Mucosa of rectum (tissue), 2 donors: ENCODE measurements at regions not wholly inside any gene's neighbourhood (a gene's known extent, or its start where the extent isn't known, plus 50 kb on each side); places are given as distances from the start of the nearest gene placed in this dataset.

ENCODE experiments used
- H3K27ac ChIP-seq, 2 donors: one replicate each; pipeline ENCODE4 v1.7.0; 2013; ENCODE audit warnings: inconsistent platforms in 2 of 2, low read depth in 2 of 2, low read length in 2 of 2
- H3K27me3 ChIP-seq, 2 donors: one replicate each; pipeline ENCODE4 v1.7.0; 2013; ENCODE audit warnings: low read length in 2 of 2; ENCODE audit not compliant: control insufficient read depth in 2 of 2, insufficient read depth in 2 of 2
- H3K36me3 ChIP-seq, 2 donors: one replicate each; pipeline ENCODE4 v1.7.0; 2013; ENCODE audit warnings: low read length in 2 of 2; ENCODE audit not compliant: control insufficient read depth in 2 of 2, insufficient read depth in 2 of 2
- H3K4me1 ChIP-seq, 2 donors: one replicate each; pipeline ENCODE4 v1.7.0; 2013; ENCODE audit warnings: low read length in 2 of 2, mild to moderate bottlenecking in 1 of 2; ENCODE audit not compliant: control insufficient read depth in 2 of 2, insufficient read depth in 2 of 2
- H3K4me3 ChIP-seq, 2 donors: one replicate each; pipeline ENCODE4 v1.7.0; 2013; ENCODE audit warnings: low read length in 2 of 2
- H3K9ac ChIP-seq, 2 donors: one replicate each; pipeline ENCODE4 v1.7.0; 2013; ENCODE audit warnings: low read length in 2 of 2, low read depth in 1 of 2, mild to moderate bottlenecking in 1 of 2
- H3K9me3 ChIP-seq, 2 donors: one replicate each; pipeline ENCODE4 v1.7.0; 2013; ENCODE audit warnings: low read length in 2 of 2; ENCODE audit not compliant: control insufficient read depth in 2 of 2
- donor health status: healthy.
- donor health status: Normal muscosa, but diverticular disease.

GRCh38 chr2:181318504-181319280 is 138.5 kb upstream of the ITGA4 start:
- H3K36me3 ChIP-seq = no peaks in the 10 kb centered on the region

GRCh38 chr2:181319286-181319685 is 137.9 kb upstream of the ITGA4 start:
- Histone ChIP-seq H3K36me3 (no peaks in the 10 kb centered on the region), H3K27me3 (no peaks in the 10 kb centered on the region), H3K4me3 (no peak overlapping the region), H3K9ac (no peak overlapping the region), H3K9me3 (no peaks in the 10 kb centered on the region), H3K4me1 (no peaks in the 10 kb centered on the region), H3K27ac (no peak overlapping the region)

More at GRCh38 chr2:181318504-181319280, 138.5 kb upstream of the ITGA4 start:
- Histone ChIP-seq H3K27ac (no peak overlapping the region), H3K4me3 (no peak overlapping the region), H3K9me3 (no peaks in the 10 kb centered on the region), H3K4me1 (no peaks in the 10 kb centered on the region), H3K27me3 (no peaks in the 10 kb centered on the region), H3K9ac (no peak overlapping the region)

GRCh38 chr2:181320638-181321037 is 136.5 kb upstream of the ITGA4 start:
- Histone ChIP-seq H3K27me3 (no peaks in the 10 kb centered on the region), H3K4me1 (no peaks in the 10 kb centered on the region), H3K4me3 (no peak overlapping the region), H3K9me3 (no peaks in the 10 kb centered on the region), H3K36me3 (no peaks in the 10 kb centered on the region), H3K27ac (no peak overlapping the region), H3K9ac (no peak overlapping the region)

DNA sequence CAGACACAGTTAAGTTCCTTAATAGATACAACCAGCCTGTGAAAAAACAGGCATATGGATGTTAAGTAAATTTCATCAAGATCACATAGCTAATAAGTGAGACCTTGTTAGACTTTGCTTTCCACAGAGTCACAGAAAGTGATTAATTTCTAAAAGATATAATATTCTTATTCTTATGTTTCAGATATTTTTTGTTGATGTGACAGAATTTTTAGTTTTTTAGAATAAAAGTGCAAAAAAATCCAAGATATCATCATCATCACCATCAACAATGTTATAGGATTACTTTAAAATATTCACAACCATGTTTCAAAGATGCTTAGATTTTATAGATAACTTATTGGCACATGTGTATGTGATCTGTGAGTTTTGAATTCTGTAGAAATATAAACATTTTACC is 132.3 kb upstream of the ITGA4 start:
- Histone ChIP-seq H3K27ac (no peak overlapping the region), H3K4me3 (no peak overlapping the region), H3K27me3 (no peaks in the 10 kb centered on the region), H3K36me3 (no peaks in the 10 kb centered on the region), H3K4me1 (no peaks in the 10 kb centered on the region), H3K9me3 (no peaks in the 10 kb centered on the region), H3K9ac (no peak overlapping the region)

DNA sequence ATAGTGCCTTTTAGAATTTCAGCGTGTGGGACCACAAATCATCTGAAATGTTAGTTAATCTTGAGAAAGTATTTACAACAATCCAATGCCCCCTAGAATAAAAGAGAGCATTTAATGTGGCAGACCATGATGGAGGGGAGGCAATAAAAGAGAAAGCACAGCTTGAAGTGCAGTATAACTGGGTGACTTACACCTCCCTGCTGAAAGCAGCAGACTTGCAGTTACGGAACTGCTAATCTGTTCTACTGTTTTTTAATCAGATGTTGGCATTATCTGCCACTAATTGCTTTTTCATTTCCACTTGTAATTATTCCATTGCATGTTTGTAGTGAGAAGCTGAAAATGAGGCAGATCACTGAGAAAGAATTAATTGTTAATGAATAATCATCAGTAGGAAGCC is 130.5 kb upstream of the ITGA4 start:
- Histone ChIP-seq H3K4me3 (no peak overlapping the region), H3K4me1 (no peaks in the 10 kb centered on the region), H3K36me3 (no peaks in the 10 kb centered on the region), H3K9ac (no peak overlapping the region), H3K27me3 (no peaks in the 10 kb centered on the region), H3K9me3 (no peaks in the 10 kb centered on the region), H3K27ac (no peak overlapping the region)

DNA sequence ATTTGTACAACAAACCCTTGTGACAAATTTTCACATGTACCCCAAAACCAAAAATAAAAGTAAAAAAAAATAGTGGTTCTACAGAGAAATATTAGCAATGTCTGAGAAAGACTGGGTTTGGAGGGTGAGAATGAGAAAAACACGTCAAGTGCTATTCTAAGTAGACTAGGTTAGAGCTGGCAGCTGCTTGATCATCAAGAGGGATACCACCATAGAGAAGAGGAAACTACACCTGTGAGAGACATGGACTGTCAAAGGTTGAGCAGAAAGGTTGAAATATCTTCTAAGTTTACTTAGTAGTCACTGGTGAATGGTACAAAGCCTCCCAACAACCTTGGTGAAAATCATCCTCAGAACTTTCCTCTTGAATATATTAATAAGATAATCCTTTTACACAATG is 126.9 kb upstream of the ITGA4 start:
- Histone ChIP-seq H3K27me3 (no peaks in the 10 kb centered on the region), H3K4me1 (no peaks in the 10 kb centered on the region), H3K4me3 (no peak overlapping the region), H3K36me3 (no peaks in the 10 kb centered on the region), H3K27ac (no peak overlapping the region), H3K9ac (no peak overlapping the region), H3K9me3 (no peaks in the 10 kb centered on the region)

DNA sequence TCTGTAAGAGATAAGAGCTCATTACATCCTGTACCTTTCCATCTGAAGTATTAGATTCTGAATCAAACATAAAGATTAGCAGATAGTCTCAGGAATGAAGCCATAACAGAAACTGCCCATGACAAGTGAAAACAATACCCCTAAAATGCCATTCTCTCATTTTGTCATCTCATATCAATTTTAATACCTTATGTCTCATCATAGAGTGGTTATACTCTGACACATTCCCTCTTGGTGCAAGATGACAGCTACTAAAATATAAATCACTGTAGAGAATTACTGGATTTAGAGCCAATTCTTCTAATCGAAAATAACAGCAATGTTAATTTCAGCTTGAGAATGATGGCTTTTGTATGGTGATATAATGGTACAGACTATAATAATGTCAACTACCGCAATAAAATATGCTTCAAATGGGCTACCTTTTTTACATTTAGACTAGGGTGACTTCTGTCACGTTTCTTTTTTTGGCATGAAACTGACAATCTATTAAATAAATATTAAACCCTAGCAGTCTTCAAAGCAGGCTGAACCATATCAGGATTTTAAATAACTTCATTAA is 125.1 kb upstream of the ITGA4 start:
- no peaks in the 10 kb centered on the region for H3K27me3 ChIP-seq

DNA sequence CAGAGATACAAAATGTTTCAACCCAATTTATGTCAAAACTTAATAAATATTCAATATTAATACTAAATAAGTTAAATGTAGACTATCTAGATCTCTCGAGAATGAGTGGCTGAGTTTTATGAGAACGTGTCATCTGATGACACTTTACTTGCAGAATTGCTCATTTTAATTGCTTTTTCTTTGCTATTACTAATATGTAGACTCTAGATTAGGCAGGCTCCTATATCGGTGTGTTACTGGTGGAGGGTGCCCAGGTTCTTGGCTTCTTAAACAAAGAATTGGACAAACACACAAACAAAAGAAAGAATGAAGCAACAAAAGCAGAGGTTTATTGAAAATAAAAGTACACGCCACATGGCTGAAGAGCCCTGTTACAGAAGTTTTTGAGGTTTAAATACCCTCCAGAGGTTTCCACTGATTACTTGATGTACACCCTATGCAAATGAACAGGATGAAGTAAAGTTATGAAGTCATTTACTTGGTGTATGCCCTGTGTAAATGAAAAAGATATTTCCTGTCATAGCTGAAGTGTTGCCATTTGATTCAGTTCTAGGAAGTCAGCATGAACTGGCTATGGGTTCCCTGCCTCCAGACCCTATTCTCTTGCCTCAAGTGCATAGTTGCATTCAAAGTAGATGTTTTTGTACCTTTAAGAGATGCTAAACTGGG is 122.9 kb upstream of the ITGA4 start:
- no peaks in the 10 kb centered on the region for H3K27me3 ChIP-seq
- H3K4me3 ChIP-seq = no peak overlapping the region
- H3K9me3 ChIP-seq = no peaks in the 10 kb centered on the region
- no peaks in the 10 kb centered on the region for H3K4me1 ChIP-seq
- no peak overlapping the region for H3K27ac ChIP-seq
- H3K36me3 ChIP-seq = no peaks in the 10 kb centered on the region
- no peak overlapping the region for H3K9ac ChIP-seq

More for the DNA sequence above, 125.1 kb upstream of the ITGA4 start:
- Histone ChIP-seq H3K27ac (no peak overlapping the region), H3K4me1 (no peaks in the 10 kb centered on the region), H3K9ac (no peak overlapping the region), H3K9me3 (no peaks in the 10 kb centered on the region), H3K36me3 (no peaks in the 10 kb centered on the region), H3K4me3 (no peak overlapping the region)

DNA sequence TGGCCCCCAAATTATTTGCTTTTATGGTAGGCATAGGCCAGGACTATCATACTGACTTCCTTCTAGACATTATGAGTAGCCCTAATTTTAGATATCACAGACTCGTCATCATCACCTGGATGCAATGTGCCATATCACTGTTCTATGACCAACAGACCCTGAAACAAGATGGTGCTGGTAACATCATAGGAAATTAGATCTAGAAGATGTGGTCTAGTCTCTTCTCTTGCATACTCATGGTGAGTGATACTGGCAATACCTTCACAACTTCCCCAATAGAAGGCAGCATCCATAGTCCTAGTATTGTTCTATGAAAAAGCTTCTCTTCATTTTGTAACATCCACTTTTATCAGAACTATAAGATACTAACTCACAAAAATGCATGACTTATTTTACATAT is 116.3 kb upstream of the ITGA4 start:
- H3K4me1 ChIP-seq = no peaks in the 10 kb centered on the region
- no peak overlapping the region for H3K27ac ChIP-seq
- no peaks in the 10 kb centered on the region for H3K36me3 ChIP-seq
- H3K27me3 ChIP-seq = no peaks in the 10 kb centered on the region
- H3K9me3 ChIP-seq = no peaks in the 10 kb centered on the region
- no peak overlapping the region for H3K9ac ChIP-seq
- no peak overlapping the region for H3K4me3 ChIP-seq

GRCh38 chr2:181341855-181342600 is 115.2 kb upstream of the ITGA4 start:
- H3K9ac ChIP-seq = no peak overlapping the region
- H3K4me3 ChIP-seq = no peak overlapping the region
- no peak overlapping the region for H3K27ac ChIP-seq
- H3K4me1 ChIP-seq = no peaks in the 10 kb centered on the region
- H3K9me3 ChIP-seq = no peaks in the 10 kb centered on the region
- H3K27me3 ChIP-seq = no peaks in the 10 kb centered on the region
- H3K36me3 ChIP-seq = no peaks in the 10 kb centered on the region
